HCT116 (cell line): ENCODE measurements at regions not wholly inside any gene's neighbourhood (a gene's known extent, or its start where the extent isn't known, plus 50 kb on each side); places are given as distances from the start of the nearest gene placed in this dataset.
"Not testable (repeated sequence)": the region's sequence is repeated elsewhere in the genome, so short reads cannot be mapped to it uniquely, and the experiment has no call there.

Experiments used
- ATAC-seq: fragments of 200-7000 bp; cut with Tn5 transposase; 2 replicates; pipeline ENCODE4 v1.9.1; 2020; ENCODE audit warnings: mild to moderate bottlenecking, moderate library complexity
- BruUV-seq: library from RNA; stranded (reverse); fragments of 400-500 nt; replicated peaks from 2 replicates; lab custom pipeline; 2021; lab: Mats Ljungman, UMichigan
- CTCF ChIA-PET: fragments of 300-600 bp; sonication (Branson Sonifier 250); formaldehyde crosslinking; loops from one replicate; lab custom pipeline; 2021; ENCODE audit warnings: antibody characterized with exemption; lab: Charles Lee
- POLR2A ChIA-PET: fragments of 300-600, 350-600 bp; sonication (Branson Sonifier 250); formaldehyde crosslinking; loops from one replicate; lab custom pipeline; 2021; ENCODE audit warnings: antibody characterized with exemption; lab: Charles Lee
- RAD21 ChIA-PET, 2 experiments: fragments of 300-600 bp; sonication (Branson Sonifier 250); formaldehyde crosslinking; loops; one replicate each; lab custom pipeline; 2023; ENCODE audit warnings: low total read pairs in 2 of 2; ENCODE audit not compliant: uncharacterized antibody in 2 of 2, unreplicated experiment in 2 of 2, low non-redundant PET in 1 of 2; lab: Charles Lee
- DNase-seq: peaks from one replicate; pipeline ENCODE4 v3.0.0-alpha.2; 2010; ENCODE audit warnings: low read depth, low spot score
- H2AFZ ChIP-seq: fragments of 200-600 bp; shearing (Covaris generic), sonication (generic); 2 replicates; pipeline ENCODE4 v1.6.1; 2017; ENCODE audit warnings: low read depth, mixed run types, mixed read lengths, antibody characterized with exemption, low read length; ENCODE audit not compliant: poor library complexity, severe bottlenecking
- H3K27ac ChIP-seq: 2 replicates; pipeline ENCODE4 v1.5.1; 2012; ENCODE audit warnings: low read depth, low read length
- H3K27me3 ChIP-seq: fragments of 200-600 bp; sonication (generic); 2 replicates; pipeline ENCODE4 v1.6.1; 2016; ENCODE audit warnings: mixed run types, low read length, mixed read lengths; ENCODE audit not compliant: insufficient read depth
- H3K36me3 ChIP-seq, 2 experiments: fragments of 200-500 bp in 1 of 2; fragments of 200-600 bp in 1 of 2; sonication (Bioruptor generic) in 1 of 2; sonication (generic) in 1 of 2; 2 replicates each; pipeline versions ENCODE4 v1.5.1 to v1.6.1; 2014 to 2016; ENCODE audit warnings: low read length in 2 of 2, inconsistent platforms in 1 of 2, mixed read lengths in 1 of 2, mixed run types in 1 of 2; ENCODE audit not compliant: insufficient read depth in 2 of 2, control insufficient read depth in 1 of 2
- H3K4me1 ChIP-seq, 2 experiments: fragments of 200-600 bp in 1 of 2; sonication (generic) in 1 of 2; 2 replicates each; pipeline versions ENCODE4 v1.5.1 to v1.6.1; 2012 to 2017; ENCODE audit warnings: low read length in 2 of 2, inconsistent platforms in 1 of 2, mild to moderate bottlenecking in 1 of 2, mixed read lengths in 1 of 2, mixed run types in 1 of 2, moderate library complexity in 1 of 2; ENCODE audit not compliant: insufficient read depth in 2 of 2, control insufficient read depth in 1 of 2
- H3K4me2 ChIP-seq: fragments of 200-600 bp; sonication (generic); 2 replicates; pipeline ENCODE4 v1.6.1; 2017; ENCODE audit warnings: mixed run types, low read length, mixed read lengths
- H3K4me3 ChIP-seq, 2 experiments: fragments of 200-600 bp in 1 of 2; sonication (generic) in 1 of 2; replicated peaks in 1 of 2; 2 replicates each; pipeline ENCODE4 v1.5.1; 2011 to 2016; ENCODE audit warnings: low read length in 2 of 2, control low read depth in 1 of 2, low read depth in 1 of 2, mild to moderate bottlenecking in 1 of 2, mixed read lengths in 1 of 2, mixed run types in 1 of 2
- H3K79me2 ChIP-seq: fragments of 200-600 bp; sonication (generic); 2 replicates; pipeline ENCODE4 v1.6.1; 2017; ENCODE audit warnings: mild to moderate bottlenecking, mixed run types, low read length, moderate library complexity, mixed read lengths; ENCODE audit not compliant: insufficient read depth
- H3K9ac ChIP-seq: fragments of 200-600 bp; sonication (generic); 2 replicates; pipeline ENCODE4 v1.6.1; 2016; ENCODE audit warnings: low read length, mixed read lengths
- H3K9me2 ChIP-seq: fragments of 200-600 bp; sonication (generic), shearing (Covaris generic); 2 replicates; pipeline ENCODE4 v1.6.1; 2017; ENCODE audit warnings: mixed run types, mild to moderate bottlenecking, moderate library complexity; ENCODE audit not compliant: insufficient read depth
- H3K9me3 ChIP-seq, 2 experiments: fragments of 200-500 bp in 1 of 2; fragments of 200-600 bp in 1 of 2; sonication (Bioruptor generic) in 1 of 2; sonication (generic) in 1 of 2; 2 replicates each; pipeline ENCODE4 v1.6.1; 2014 to 2017; ENCODE audit warnings: low read length in 2 of 2, mixed read lengths in 2 of 2, inconsistent platforms in 1 of 2, low read depth in 1 of 2, mild to moderate bottlenecking in 1 of 2, mixed run types in 1 of 2, moderate library complexity in 1 of 2; ENCODE audit not compliant: control insufficient read depth in 1 of 2, insufficient read depth in 1 of 2
- H4K20me1 ChIP-seq: fragments of 200-600 bp; sonication (generic), shearing (Covaris generic); 2 replicates; pipeline ENCODE4 v1.6.1; 2017; ENCODE audit warnings: mixed run types, mild to moderate bottlenecking, moderate library complexity; ENCODE audit not compliant: insufficient read depth
- CBX3 ChIP-seq: IDR thresholded peaks from 2 replicates; pipeline ENCODE4 v1.6.1; 2012; ENCODE audit warnings: low read depth
- EGR1 ChIP-seq: IDR thresholded peaks from 2 replicates; pipeline ENCODE4 v1.6.1; 2012; ENCODE audit warnings: low read depth
- ELF1 ChIP-seq: IDR thresholded peaks from 2 replicates; pipeline ENCODE4 v1.6.1; 2012; ENCODE audit warnings: low read depth, borderline replicate concordance
- EZH2 ChIP-seq: fragments of 200-600 bp; sonication (generic); IDR thresholded peaks from 2 replicates; pipeline ENCODE4 v1.6.1; 2017; ENCODE audit warnings: antibody characterized with exemption, mixed run types
- EZH2phosphoT487 ChIP-seq: fragments of 200-600 bp; IDR thresholded peaks from 2 replicates; pipeline ENCODE4 v1.6.1; 2018; ENCODE audit warnings: antibody characterized with exemption, borderline replicate concordance
- POLR2A ChIP-seq: IDR thresholded peaks from 2 replicates; pipeline ENCODE4 v1.7.0; 2011; ENCODE audit warnings: borderline replicate concordance; ENCODE audit not compliant: insufficient read depth, insufficient read length; ENCODE audit errors: extremely low read depth
- POLR2AphosphoS5 ChIP-seq: IDR thresholded peaks from 2 replicates; pipeline ENCODE4 v1.6.1; 2011; ENCODE audit warnings: mild to moderate bottlenecking, low read depth, low read length, moderate library complexity
- SP1 ChIP-seq: IDR thresholded peaks from 2 replicates; pipeline ENCODE4 v1.6.1; 2012; ENCODE audit warnings: low read depth
- YY1 ChIP-seq: IDR thresholded peaks from 2 replicates; pipeline ENCODE4 v1.6.1; 2011; ENCODE audit warnings: low read length, low read depth, moderate library complexity, mild to moderate bottlenecking; ENCODE audit not compliant: insufficient replicate concordance; ENCODE audit errors: extremely low read depth
- ZFX ChIP-seq: fragments of 450-650 bp; IDR thresholded peaks from 2 replicates; pipeline ENCODE4 v1.6.1; 2017
- ZNF274 ChIP-seq: fragments of 200-500 bp; sonication (Bioruptor generic); IDR thresholded peaks from 2 replicates; pipeline ENCODE4 v1.6.1; 2014; ENCODE audit warnings: mild to moderate bottlenecking, low read depth, low read length, inconsistent platforms
- intact Hi-C: fragments of 100-400 bp; cut with micrococcal nuclease; formaldehyde crosslinking; loops from 2 replicates; pipeline ENCODE4 v1.10.0; 2022
- TF ChIP-seq, protein P1 (sequence below): IDR thresholded peaks from 2 replicates; pipeline ENCODE4 v1.6.1; 2012; ENCODE audit warnings: low read depth
- TF ChIP-seq, protein P2 (sequence below): IDR thresholded peaks from 2 replicates; pipeline ENCODE4 v1.6.1; 2011; ENCODE audit warnings: mild to moderate bottlenecking, low read length, moderate library complexity; ENCODE audit not compliant: insufficient replicate concordance; ENCODE audit errors: extremely low read depth

- TF ChIP-seq, protein P1, sequence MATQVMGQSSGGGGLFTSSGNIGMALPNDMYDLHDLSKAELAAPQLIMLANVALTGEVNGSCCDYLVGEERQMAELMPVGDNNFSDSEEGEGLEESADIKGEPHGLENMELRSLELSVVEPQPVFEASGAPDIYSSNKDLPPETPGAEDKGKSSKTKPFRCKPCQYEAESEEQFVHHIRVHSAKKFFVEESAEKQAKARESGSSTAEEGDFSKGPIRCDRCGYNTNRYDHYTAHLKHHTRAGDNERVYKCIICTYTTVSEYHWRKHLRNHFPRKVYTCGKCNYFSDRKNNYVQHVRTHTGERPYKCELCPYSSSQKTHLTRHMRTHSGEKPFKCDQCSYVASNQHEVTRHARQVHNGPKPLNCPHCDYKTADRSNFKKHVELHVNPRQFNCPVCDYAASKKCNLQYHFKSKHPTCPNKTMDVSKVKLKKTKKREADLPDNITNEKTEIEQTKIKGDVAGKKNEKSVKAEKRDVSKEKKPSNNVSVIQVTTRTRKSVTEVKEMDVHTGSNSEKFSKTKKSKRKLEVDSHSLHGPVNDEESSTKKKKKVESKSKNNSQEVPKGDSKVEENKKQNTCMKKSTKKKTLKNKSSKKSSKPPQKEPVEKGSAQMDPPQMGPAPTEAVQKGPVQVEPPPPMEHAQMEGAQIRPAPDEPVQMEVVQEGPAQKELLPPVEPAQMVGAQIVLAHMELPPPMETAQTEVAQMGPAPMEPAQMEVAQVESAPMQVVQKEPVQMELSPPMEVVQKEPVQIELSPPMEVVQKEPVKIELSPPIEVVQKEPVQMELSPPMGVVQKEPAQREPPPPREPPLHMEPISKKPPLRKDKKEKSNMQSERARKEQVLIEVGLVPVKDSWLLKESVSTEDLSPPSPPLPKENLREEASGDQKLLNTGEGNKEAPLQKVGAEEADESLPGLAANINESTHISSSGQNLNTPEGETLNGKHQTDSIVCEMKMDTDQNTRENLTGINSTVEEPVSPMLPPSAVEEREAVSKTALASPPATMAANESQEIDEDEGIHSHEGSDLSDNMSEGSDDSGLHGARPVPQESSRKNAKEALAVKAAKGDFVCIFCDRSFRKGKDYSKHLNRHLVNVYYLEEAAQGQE: no peak
These were observed 120.8 kb downstream of the OR2B2 start (continued) for GRCh38 chr6:27791182-27791943.

DNA sequence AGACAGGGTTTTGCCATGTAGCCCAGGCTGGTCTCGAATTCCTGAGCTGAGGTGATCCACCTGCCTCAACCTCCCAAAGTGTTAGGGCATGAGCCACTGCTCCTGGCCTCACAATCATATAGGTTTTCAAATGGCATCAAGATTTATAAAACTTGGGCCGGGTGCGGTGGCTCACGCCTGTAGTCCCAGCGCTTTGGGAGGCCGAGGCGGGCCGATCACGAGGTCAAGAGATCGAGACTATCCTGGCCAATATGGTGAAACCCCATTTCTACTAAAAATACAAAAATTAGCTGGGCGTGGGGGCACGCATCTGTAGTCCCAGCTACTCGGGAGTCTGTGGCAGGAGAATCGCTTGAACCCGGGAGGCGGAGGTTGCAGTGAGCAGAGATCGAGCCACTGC, 123.8 kb downstream of the OR2B2 start:
- H3K9me2 ChIP-seq, H3K27ac ChIP-seq, H4K20me1 ChIP-seq, ATAC-seq, H3K36me3 ChIP-seq, H3K79me2 ChIP-seq, H3K4me3 ChIP-seq, H3K27me3 ChIP-seq, H3K9me3 ChIP-seq, RAD21 ChIA-PET, BruUV-seq, H3K4me2 ChIP-seq, H3K9ac ChIP-seq, DNase-seq, intact Hi-C loops, H2AFZ ChIP-seq: not testable (repeated sequence)
- POLR2A ChIA-PET: interaction anchor here (1.2 kb wide), 1 partner anchor 105 kb away, joined by 3 read pairs; a partner anchor contains a TSS
- CTCF ChIA-PET: interaction anchor here (1.5 kb wide), 1 partner anchor 16 kb away, joined by 6 read pairs; no protein-coding TSS in a partner anchor
- H3K4me1 ChIP-seq: peaks cover 9 to 21% of the 10 kb centered on the region in 2 experiments

DNA sequence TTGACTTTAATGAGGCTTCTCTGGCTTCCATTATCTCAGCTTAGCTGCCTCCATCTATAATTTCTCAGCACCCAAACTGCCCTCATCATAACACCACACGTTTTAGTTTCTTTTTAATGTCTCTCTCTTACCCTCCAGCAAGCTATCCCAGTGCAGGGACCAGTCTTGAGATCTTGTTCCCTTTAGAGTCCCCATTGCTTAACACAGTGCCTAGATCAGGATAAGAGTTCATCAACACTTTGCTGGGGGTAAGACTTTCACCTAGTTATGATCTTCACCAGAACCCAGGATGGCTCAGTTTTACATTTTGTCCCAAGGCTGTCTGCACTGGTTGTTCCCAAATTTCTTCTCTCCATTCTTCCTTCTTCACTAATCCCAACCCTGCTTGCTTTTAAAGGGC, 126.1 kb downstream of the OR2B2 start:
- no peak for TF ChIP-seq EZH2
- TF ChIP-seq SP1: no peak
- TF ChIP-seq EGR1: no peak
- TF ChIP-seq EZH2phosphoT487: no peak
- TF ChIP-seq CBX3: no peak
- no peak for TF ChIP-seq ZNF274
- no peak for TF ChIP-seq ZFX
- no peak for TF ChIP-seq POLR2AphosphoS5
- no peak for TF ChIP-seq YY1
- TF ChIP-seq, protein P2, sequence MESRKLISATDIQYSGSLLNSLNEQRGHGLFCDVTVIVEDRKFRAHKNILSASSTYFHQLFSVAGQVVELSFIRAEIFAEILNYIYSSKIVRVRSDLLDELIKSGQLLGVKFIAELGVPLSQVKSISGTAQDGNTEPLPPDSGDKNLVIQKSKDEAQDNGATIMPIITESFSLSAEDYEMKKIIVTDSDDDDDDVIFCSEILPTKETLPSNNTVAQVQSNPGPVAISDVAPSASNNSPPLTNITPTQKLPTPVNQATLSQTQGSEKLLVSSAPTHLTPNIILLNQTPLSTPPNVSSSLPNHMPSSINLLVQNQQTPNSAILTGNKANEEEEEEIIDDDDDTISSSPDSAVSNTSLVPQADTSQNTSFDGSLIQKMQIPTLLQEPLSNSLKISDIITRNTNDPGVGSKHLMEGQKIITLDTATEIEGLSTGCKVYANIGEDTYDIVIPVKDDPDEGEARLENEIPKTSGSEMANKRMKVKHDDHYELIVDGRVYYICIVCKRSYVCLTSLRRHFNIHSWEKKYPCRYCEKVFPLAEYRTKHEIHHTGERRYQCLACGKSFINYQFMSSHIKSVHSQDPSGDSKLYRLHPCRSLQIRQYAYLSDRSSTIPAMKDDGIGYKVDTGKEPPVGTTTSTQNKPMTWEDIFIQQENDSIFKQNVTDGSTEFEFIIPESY: no peak
- TF ChIP-seq ELF1: no peak
- no peak for TF ChIP-seq POLR2A
- CTCF ChIA-PET: no interaction called here
- DNase-seq (no peak), ATAC-seq (no peak)
- Histone ChIP-seq H2AFZ (no peak overlapping the region), H3K4me2 (no peak overlapping the region), H4K20me1 (no peaks in the 10 kb centered on the region), H3K4me1 (no peaks in the 10 kb centered on the region), H3K36me3 (no peaks in the 10 kb centered on the region), H3K27me3 (no peaks in the 10 kb centered on the region), H3K79me2 (no peaks in the 10 kb centered on the region), H3K4me3 (no peak overlapping the region), H3K9me3 (no peaks in the 10 kb centered on the region), H3K27ac (no peak overlapping the region), H3K9ac (no peak overlapping the region), H3K9me2 (no peaks in the 10 kb centered on the region)
- RAD21 ChIA-PET: no interaction called here
- intact Hi-C loops: no loop called here
- POLR2A ChIA-PET: no interaction called here
- BruUV-seq: no TSS peak
